ENCODE measurements at regions not wholly inside any gene's neighbourhood (a gene's known extent, or its start where the extent isn't known, plus 50 kb on each side); places are given as distances from the start of the nearest gene placed in this dataset.
A peak's percentile ranks its signal among the peaks of the same experiment; 100 is the strongest.

DNA sequence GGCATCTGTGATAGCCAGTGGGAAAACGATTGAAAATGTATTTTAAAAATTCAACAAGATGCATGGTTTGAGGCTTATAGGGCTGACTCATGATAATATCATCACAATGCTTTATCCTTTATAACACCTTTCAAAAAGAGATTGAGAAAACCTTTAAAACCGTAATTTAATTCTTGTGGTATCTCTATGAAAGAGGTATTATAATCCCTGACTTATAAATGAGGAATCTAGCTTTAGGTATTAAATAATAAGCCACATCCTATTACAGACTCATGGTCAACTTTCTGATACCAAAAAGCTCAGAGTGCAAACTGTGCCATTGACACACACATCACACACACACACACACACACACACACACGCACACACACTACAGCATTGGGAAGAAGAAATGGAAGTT, 134.6 kb upstream of the RAB12 start:
- Histone ChIP-seq H3K9me3 (ENCODE audit: control insufficient read depth, insufficient read depth, low read length) (no peaks in the 10 kb centered on the region), H3K79me2 (ENCODE audit: control insufficient read depth, low read length) (no peaks in the 10 kb centered on the region), H3K27me3 (ENCODE audit: control insufficient read depth, low read length) (no peaks in the 10 kb centered on the region; the same call in 1 of the 2 replicates), H3K4me1 (ENCODE audit: control insufficient read depth, low read length) (no peaks in the 10 kb centered on the region), H4K20me1 (ENCODE audit: control insufficient read depth, insufficient read depth, low read depth, low read length) (no peaks in the 10 kb centered on the region), H3F3A (ENCODE audit: control insufficient read depth, insufficient read depth) (no peaks in the 10 kb centered on the region), H3K9me2 (replicated peaks; ENCODE audit: control insufficient read depth, low read length) (no peaks in the 10 kb centered on the region), H3K4me2 (ENCODE audit: low read length) (no peak overlapping the region), H3K36me3 (ENCODE audit: control insufficient read depth, low read length) (no peaks in the 10 kb centered on the region), H3K4me3 (ENCODE audit: low read length) (no peak overlapping the region), H3K27ac (ENCODE audit: low read depth, low read length) (no peak overlapping the region)
- TF ChIP-seq EZH2phosphoT487 (IDR thresholded peaks at IDR 0.05; ENCODE audit: borderline replicate concordance, low read length): no peak
- TF ChIP-seq, protein P1, sequence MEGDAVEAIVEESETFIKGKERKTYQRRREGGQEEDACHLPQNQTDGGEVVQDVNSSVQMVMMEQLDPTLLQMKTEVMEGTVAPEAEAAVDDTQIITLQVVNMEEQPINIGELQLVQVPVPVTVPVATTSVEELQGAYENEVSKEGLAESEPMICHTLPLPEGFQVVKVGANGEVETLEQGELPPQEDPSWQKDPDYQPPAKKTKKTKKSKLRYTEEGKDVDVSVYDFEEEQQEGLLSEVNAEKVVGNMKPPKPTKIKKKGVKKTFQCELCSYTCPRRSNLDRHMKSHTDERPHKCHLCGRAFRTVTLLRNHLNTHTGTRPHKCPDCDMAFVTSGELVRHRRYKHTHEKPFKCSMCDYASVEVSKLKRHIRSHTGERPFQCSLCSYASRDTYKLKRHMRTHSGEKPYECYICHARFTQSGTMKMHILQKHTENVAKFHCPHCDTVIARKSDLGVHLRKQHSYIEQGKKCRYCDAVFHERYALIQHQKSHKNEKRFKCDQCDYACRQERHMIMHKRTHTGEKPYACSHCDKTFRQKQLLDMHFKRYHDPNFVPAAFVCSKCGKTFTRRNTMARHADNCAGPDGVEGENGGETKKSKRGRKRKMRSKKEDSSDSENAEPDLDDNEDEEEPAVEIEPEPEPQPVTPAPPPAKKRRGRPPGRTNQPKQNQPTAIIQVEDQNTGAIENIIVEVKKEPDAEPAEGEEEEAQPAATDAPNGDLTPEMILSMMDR (IDR thresholded peaks at IDR 0.05; ENCODE audit: low read depth, low read length, poor library complexity, severe bottlenecking): no peak

DNA sequence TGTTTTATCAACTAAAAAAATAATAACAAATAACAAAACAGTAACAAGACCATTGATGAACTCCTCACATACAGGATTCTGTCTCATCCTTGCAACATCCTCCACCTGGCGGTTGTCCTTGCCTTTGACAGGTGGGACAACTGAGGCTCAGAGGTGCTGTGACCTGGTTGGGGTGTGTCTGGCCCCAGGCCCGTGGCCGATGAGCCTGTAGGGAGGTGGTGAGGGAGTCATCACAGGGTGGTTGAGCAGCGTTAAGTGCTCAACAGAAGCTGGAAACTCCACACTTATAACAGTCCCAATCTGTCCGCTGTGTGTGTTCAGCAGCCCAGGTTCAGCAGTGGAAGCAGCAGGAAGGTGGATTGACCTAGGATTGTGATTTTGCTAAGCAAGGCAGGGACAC, 131.6 kb upstream of the RAB12 start:
- TF ChIP-seq EZH2phosphoT487 (IDR thresholded peaks at IDR 0.05; ENCODE audit: borderline replicate concordance, low read length): no peak
- TF ChIP-seq, protein P1 (IDR thresholded peaks at IDR 0.05; ENCODE audit: low read depth, low read length, poor library complexity, severe bottlenecking): no peak
- Histone ChIP-seq H3K4me3 (ENCODE audit: low read length) (no peak overlapping the region), H3K9me3 (ENCODE audit: control insufficient read depth, insufficient read depth, low read length) (no peaks in the 10 kb centered on the region), H3K27ac (ENCODE audit: low read depth, low read length) (no peak overlapping the region), H3K9me2 (replicated peaks; ENCODE audit: control insufficient read depth, low read length) (no peaks in the 10 kb centered on the region), H4K20me1 (ENCODE audit: control insufficient read depth, insufficient read depth, low read depth, low read length) (no peaks in the 10 kb centered on the region), H3K4me2 (ENCODE audit: low read length) (no peak overlapping the region), H3K27me3 (ENCODE audit: control insufficient read depth, low read length) (no peaks in the 10 kb centered on the region; the same call in 1 of the 2 replicates), H3K4me1 (ENCODE audit: control insufficient read depth, low read length) (no peaks in the 10 kb centered on the region), H3F3A (ENCODE audit: control insufficient read depth, insufficient read depth) (no peaks in the 10 kb centered on the region), H3K79me2 (ENCODE audit: control insufficient read depth, low read length) (no peaks in the 10 kb centered on the region), H3K36me3 (ENCODE audit: control insufficient read depth, low read length) (no peaks in the 10 kb centered on the region)

DNA sequence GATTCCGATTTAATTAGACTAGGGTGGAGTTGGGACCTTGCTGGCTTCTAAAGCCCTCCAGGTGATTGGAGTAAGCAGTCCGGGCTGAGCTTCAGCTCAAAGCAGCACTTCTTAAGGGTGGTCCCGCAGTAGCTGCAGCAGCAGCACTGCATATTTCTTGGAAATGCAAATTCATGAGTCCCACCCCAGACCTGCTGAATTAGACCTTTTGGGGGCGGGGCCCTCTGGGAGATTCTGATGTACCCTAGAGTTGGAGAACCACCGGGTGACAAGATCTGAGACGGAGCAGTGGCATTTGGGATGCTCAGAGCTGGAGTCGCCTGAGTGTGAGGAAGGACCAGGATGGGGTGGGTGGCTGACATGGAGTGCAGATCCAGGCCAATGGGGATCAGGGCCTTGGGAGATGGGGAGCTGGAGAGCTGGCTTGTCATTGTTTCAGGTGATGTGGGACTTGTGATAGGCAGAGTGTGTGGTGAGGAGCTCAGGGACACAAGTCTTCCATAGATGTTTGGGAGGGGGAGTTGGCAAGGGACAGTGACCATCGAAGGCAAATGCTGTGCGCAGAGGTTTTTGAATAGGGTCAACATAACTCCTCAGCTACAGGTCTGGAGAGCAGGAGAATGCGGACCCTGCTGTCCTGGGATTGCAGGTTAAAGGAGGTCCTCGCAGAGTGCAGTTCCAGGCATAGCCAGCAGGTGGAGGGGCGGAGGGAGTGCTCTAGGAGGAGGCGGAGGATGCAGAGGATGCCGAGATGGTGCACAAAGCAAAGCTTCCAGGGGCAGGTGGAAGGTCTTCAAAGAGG, 130.9 kb upstream of the RAB12 start:
- no peak overlapping the region for H3K4me3 ChIP-seq (ENCODE audit: low read length)
- TF ChIP-seq EZH2phosphoT487 (IDR thresholded peaks at IDR 0.05; ENCODE audit: borderline replicate concordance, low read length): no peak
- TF ChIP-seq, protein P1 (IDR thresholded peaks at IDR 0.05; ENCODE audit: low read depth, low read length, poor library complexity, severe bottlenecking): peak; percentile 87
- H3K27ac ChIP-seq (ENCODE audit: low read depth, low read length): no peak overlapping the region
- no peaks in the 10 kb centered on the region for H3F3A ChIP-seq (ENCODE audit: control insufficient read depth, insufficient read depth)
- no peaks in the 10 kb centered on the region for H3K36me3 ChIP-seq (ENCODE audit: control insufficient read depth, low read length)
- H3K27me3 ChIP-seq (ENCODE audit: control insufficient read depth, low read length): no peaks in the 10 kb centered on the region; the same call in 1 of the 2 replicates
- no peaks in the 10 kb centered on the region for H4K20me1 ChIP-seq (ENCODE audit: control insufficient read depth, insufficient read depth, low read depth, low read length)
- no peaks in the 10 kb centered on the region for H3K9me3 ChIP-seq (ENCODE audit: control insufficient read depth, insufficient read depth, low read length)
- no peaks in the 10 kb centered on the region for H3K9me2 ChIP-seq (replicated peaks; ENCODE audit: control insufficient read depth, low read length)
- H3K4me2 ChIP-seq (ENCODE audit: low read length): no peak overlapping the region
- no peaks in the 10 kb centered on the region for H3K79me2 ChIP-seq (ENCODE audit: control insufficient read depth, low read length)
- no peaks in the 10 kb centered on the region for H3K4me1 ChIP-seq (ENCODE audit: control insufficient read depth, low read length)

Data from DOHH2 (cell line).